PC-9 (cell line): ENCODE measurements at regions not wholly inside any gene's neighbourhood (a gene's known extent, or its start where the extent isn't known, plus 50 kb on each side); places are given as distances from the start of the nearest gene placed in this dataset.

ENCODE experiments used
- BruUV-seq: library from RNA; stranded (reverse); fragments of 400-500 nt; replicated peaks from 2 replicates; lab custom pipeline; 2021; lab: Mats Ljungman, UMichigan
- CTCF ChIA-PET: fragments of 300-600 bp; sonication (Branson Sonifier 250); formaldehyde crosslinking; loops from one replicate; lab custom pipeline; 2022; ENCODE audit warnings: antibody characterized with exemption; lab: Charles Lee
- POLR2A ChIA-PET: fragments of 300-600 bp; sonication (Branson Sonifier 250); formaldehyde crosslinking; loops from one replicate; lab custom pipeline; 2022; ENCODE audit warnings: antibody characterized with exemption; ENCODE audit not compliant: unreplicated experiment; lab: Charles Lee
- DNase-seq, 2 experiments: peaks; one replicate each; pipeline versions ENCODE4 v3.0.0 to v3.0.0-alpha.2; 2015 to 2022; ENCODE audit warnings: mixed read lengths in 1 of 2
- H2AFZ ChIP-seq: fragments of 200-600 bp; sonication (generic); 2 replicates; pipeline ENCODE4 v1.8.1; 2017; ENCODE audit warnings: antibody characterized with exemption
- H3F3A ChIP-seq: fragments of 200-600 bp; sonication (generic); 2 replicates; pipeline ENCODE4 v1.8.1; 2017; ENCODE audit warnings: antibody characterized with exemption, mild to moderate bottlenecking, low read depth; ENCODE audit not compliant: insufficient read depth
- H3K27ac ChIP-seq: fragments of 200-600 bp; sonication (generic); 2 replicates; pipeline ENCODE4 v1.6.1; 2016; ENCODE audit warnings: mixed run types
- H3K27me3 ChIP-seq: fragments of 200-600 bp; sonication (generic); 2 replicates; pipeline ENCODE4 v1.6.1; 2016; ENCODE audit warnings: low read depth, mixed run types; ENCODE audit not compliant: insufficient read depth
- H3K36me3 ChIP-seq: fragments of 200-600 bp; sonication (generic); 2 replicates; pipeline ENCODE4 v1.6.1; 2016; ENCODE audit warnings: low read depth, mixed run types
- H3K4me1 ChIP-seq: fragments of 200-600 bp; sonication (generic); replicated peaks from 2 replicates; pipeline ENCODE4 v1.6.1; 2016; ENCODE audit warnings: mixed run types; ENCODE audit not compliant: insufficient read depth
- H3K4me2 ChIP-seq: fragments of 200-600 bp; sonication (generic); 2 replicates; pipeline ENCODE4 v1.6.1; 2017; ENCODE audit warnings: mixed run types
- H3K4me3 ChIP-seq: fragments of 200-600 bp; sonication (generic); 2 replicates; pipeline ENCODE4 v1.6.1; 2016; ENCODE audit warnings: mixed run types
- H3K79me2 ChIP-seq: fragments of 200-600 bp; sonication (generic); 2 replicates; pipeline ENCODE4 v1.6.1; 2017; ENCODE audit warnings: low read depth, mixed run types
- H3K9me2 ChIP-seq: fragments of 200-600 bp; sonication (generic); 2 replicates; pipeline ENCODE4 v1.8.1; 2017; ENCODE audit warnings: mild to moderate bottlenecking; ENCODE audit not compliant: insufficient read depth
- H3K9me3 ChIP-seq: fragments of 200-600 bp; sonication (generic); 2 replicates; pipeline ENCODE4 v1.8.1; 2016; ENCODE audit warnings: low read depth; ENCODE audit not compliant: insufficient read depth
- H4K20me1 ChIP-seq: fragments of 200-600 bp; sonication (generic); 2 replicates; pipeline ENCODE4 v1.8.1; 2017; ENCODE audit not compliant: insufficient read depth
- CTCF ChIP-seq: fragments of 200-600 bp; sonication (generic); conservative IDR thresholded peaks from 2 replicates; pipeline ENCODE4 v1.6.1; 2017; ENCODE audit warnings: mixed run types, antibody characterized with exemption, mild to moderate bottlenecking, moderate library complexity
- EZH2 ChIP-seq: fragments of 200-600 bp; sonication (generic); IDR thresholded peaks from 2 replicates; pipeline ENCODE4 v1.8.0; 2017; ENCODE audit warnings: antibody characterized with exemption, low read depth
- intact Hi-C: fragments of 100-400 bp; cut with micrococcal nuclease; formaldehyde crosslinking; loops from one replicate; pipeline ENCODE4 v1.10.0; 2022; ENCODE audit not compliant: unreplicated experiment

- ChIA-PET POLR2A (no interaction called here), CTCF (no interaction called here)
- Histone ChIP-seq H3K4me3 (no peak overlapping the region), H3F3A (no peaks in the 10 kb centered on the region), H3K4me2 (no peak overlapping the region), H3K9me2 (no peaks in the 10 kb centered on the region), H3K79me2 (no peaks in the 10 kb centered on the region), H3K4me1 (no peaks in the 10 kb centered on the region), H2AFZ (no peak overlapping the region), H4K20me1 (no peaks in the 10 kb centered on the region), H3K36me3 (no peaks in the 10 kb centered on the region), H3K27ac (no peak overlapping the region), H3K9me3 (no peaks in the 10 kb centered on the region), H3K27me3 (no peaks in the 10 kb centered on the region)
- intact Hi-C loops, result no loop called here
- no peak for DNase-seq
- no TSS peak for BruUV-seq
- TF ChIP-seq EZH2, result no peak
- no peak for TF ChIP-seq CTCF
Observed at GRCh38 chr5:63128761-63129160, 550.1 kb downstream of the LRRC70 start.

- no peaks in the 10 kb centered on the region for H3K9me2 ChIP-seq
- TF ChIP-seq CTCF (no peak), EZH2 (no peak)
- POLR2A ChIA-PET, result no interaction called here
- no TSS peak for BruUV-seq
- H3K4me3 ChIP-seq, result no peak overlapping the region
- no peak for DNase-seq
- CTCF ChIA-PET, result no interaction called here
- no peaks in the 10 kb centered on the region for H3K4me1 ChIP-seq
- no peak overlapping the region for H3K27ac ChIP-seq
- no peaks in the 10 kb centered on the region for H3K79me2 ChIP-seq
- H3K27me3 ChIP-seq, result no peaks in the 10 kb centered on the region
- H3K36me3 ChIP-seq, result no peaks in the 10 kb centered on the region
- no peak overlapping the region for H2AFZ ChIP-seq
- intact Hi-C loops, result no loop called here
- no peaks in the 10 kb centered on the region for H4K20me1 ChIP-seq
- H3K4me2 ChIP-seq, result no peak overlapping the region
- H3K9me3 ChIP-seq, result no peaks in the 10 kb centered on the region
- H3F3A ChIP-seq, result no peaks in the 10 kb centered on the region
Observed at GRCh38 chr5:63128018-63128417, 549.4 kb downstream of the LRRC70 start.

GRCh38 chr5:63127054-63127453, 548.4 kb downstream of the LRRC70 start:
- no TSS peak for BruUV-seq
- Histone ChIP-seq H3K27me3 (no peaks in the 10 kb centered on the region), H3K4me2 (no peak overlapping the region), H3K9me3 (no peaks in the 10 kb centered on the region), H3K4me1 (no peaks in the 10 kb centered on the region), H3K36me3 (no peaks in the 10 kb centered on the region), H3K4me3 (no peak overlapping the region), H4K20me1 (no peaks in the 10 kb centered on the region), H3K79me2 (no peaks in the 10 kb centered on the region), H2AFZ (no peak overlapping the region), H3F3A (no peaks in the 10 kb centered on the region), H3K27ac (no peak overlapping the region), H3K9me2 (no peaks in the 10 kb centered on the region)
- CTCF ChIA-PET, result no interaction called here
- POLR2A ChIA-PET, result no interaction called here
- TF ChIP-seq EZH2, result no peak
- TF ChIP-seq CTCF, result no peak
- intact Hi-C loops, result no loop called here
- no peak for DNase-seq
